HG03457 (cell line): ENCODE measurements at regions not wholly inside any gene's neighbourhood (a gene's known extent, or its start where the extent isn't known, plus 50 kb on each side); places are given as distances from the start of the nearest gene placed in this dataset.
"Not testable (repeated sequence)": the region's sequence is repeated elsewhere in the genome, so short reads cannot be mapped to it uniquely, and the experiment has no call there.

Source experiments
- ATAC-seq: cut with Tn5 transposase; IDR thresholded peaks from one replicate; pipeline ENCODE4 v1.9.1; 2021; ENCODE audit warnings: moderate number of reproducible peaks; ENCODE audit not compliant: unreplicated experiment

- ATAC-seq: no peak
Observed at GRCh38 chr20:48148020-48148419, 362.7 kb upstream of the SULF2 start.

- no peak for ATAC-seq
Observed at GRCh38 chr20:48147311-48147710, 362.0 kb upstream of the SULF2 start.

GRCh38 chr20:48146877-48147276, 361.6 kb upstream of the SULF2 start:
- ATAC-seq: no peak

- no peak for ATAC-seq
Observed at GRCh38 chr20:48146308-48146707, 361.0 kb upstream of the SULF2 start.

GRCh38 chr20:48143435-48144081, 358.3 kb upstream of the SULF2 start:
- no peak for ATAC-seq

- no peak for ATAC-seq
Observed at GRCh38 chr20:48142516-48142773, 357.2 kb upstream of the SULF2 start.

GRCh38 chr20:48141660-48142515, 356.6 kb upstream of the SULF2 start:
- no peak for ATAC-seq

- no peak for ATAC-seq
Observed at GRCh38 chr20:48139262-48140041, 354.2 kb upstream of the SULF2 start.

- ATAC-seq: no peak
Observed at GRCh38 chr20:48132834-48133233, 347.6 kb upstream of the SULF2 start.

GRCh38 chr20:48131581-48131980, 346.3 kb upstream of the SULF2 start:
- ATAC-seq: no peak

- no peak for ATAC-seq
Observed at GRCh38 chr20:48129345-48129942, 344.2 kb upstream of the SULF2 start.

- no peak for ATAC-seq
Observed at GRCh38 chr20:48128436-48128835, 343.2 kb upstream of the SULF2 start.

GRCh38 chr20:48127964-48128363, 342.7 kb upstream of the SULF2 start:
- not testable (repeated sequence) for ATAC-seq

- not testable (repeated sequence) for ATAC-seq
Observed at GRCh38 chr20:48127133-48127532, 341.9 kb upstream of the SULF2 start.

GRCh38 chr20:48126227-48126740, 341.0 kb upstream of the SULF2 start:
- ATAC-seq: no peak

- no peak for ATAC-seq
Observed at GRCh38 chr20:48124960-48125359, 339.7 kb upstream of the SULF2 start.

GRCh38 chr20:48124181-48124782, 339.0 kb upstream of the SULF2 start:
- ATAC-seq: no peak

- no peak for ATAC-seq
Observed at GRCh38 chr20:48120120-48120519, 334.8 kb upstream of the SULF2 start.

GRCh38 chr20:48119389-48119788, 334.1 kb upstream of the SULF2 start:
- ATAC-seq: not testable (repeated sequence)

- no peak for ATAC-seq
Observed at GRCh38 chr20:48115502-48115901, 330.2 kb upstream of the SULF2 start.

- no peak for ATAC-seq
Observed at GRCh38 chr20:48107560-48107959, 322.3 kb upstream of the SULF2 start.
